Neutrophil (primary cell): ENCODE measurements at regions not wholly inside any gene's neighbourhood (a gene's known extent, or its start where the extent isn't known, plus 50 kb on each side); places are given as distances from the start of the nearest gene placed in this dataset.

Experiments used
- H3K27ac ChIP-seq: fragments of 200-600 bp; sonication (generic); 2 replicates; pipeline ENCODE4 v1.5.1; 2016; ENCODE audit warnings: mild to moderate bottlenecking, moderate library complexity
- H3K27me3 ChIP-seq: fragments of 200-600 bp; sonication (generic); 2 replicates; pipeline ENCODE4 v1.6.0; 2016; ENCODE audit warnings: mild to moderate bottlenecking
- H3K36me3 ChIP-seq: fragments of 200-600 bp; sonication (generic); 2 replicates; pipeline ENCODE4 v1.5.1; 2017
- H3K4me1 ChIP-seq, 2 experiments: fragments of 200-600 bp in 1 of 2; sonication (generic) in 1 of 2; 1 replicate in 1 of 2; 2 replicates in 1 of 2; pipeline versions ENCODE4 v1.5.1 to v1.6.1; 2013 to 2016; ENCODE audit warnings: low read depth in 1 of 2, low read length in 1 of 2, mild to moderate bottlenecking in 1 of 2, moderate library complexity in 1 of 2; ENCODE audit not compliant: control insufficient read depth in 1 of 2, insufficient read depth in 1 of 2
- H3K4me3 ChIP-seq, 2 experiments: fragments of 200-600 bp in 1 of 2; sonication (generic) in 1 of 2; 1 replicate in 1 of 2; 2 replicates in 1 of 2; pipeline ENCODE4 v1.5.1; 2013 to 2016; ENCODE audit warnings: low read depth in 1 of 2, low read length in 1 of 2, mild to moderate bottlenecking in 1 of 2, moderate library complexity in 1 of 2
- H3K9me3 ChIP-seq: fragments of 200-600 bp; sonication (generic); 2 replicates; pipeline ENCODE4 v1.5.1; 2016
- TF ChIP-seq, protein P1 (sequence below): fragments of 200-600 bp; sonication (generic); IDR thresholded peaks from 2 replicates; pipeline ENCODE4 v1.5.1; 2016; ENCODE audit warnings: antibody characterized with exemption

DNA sequence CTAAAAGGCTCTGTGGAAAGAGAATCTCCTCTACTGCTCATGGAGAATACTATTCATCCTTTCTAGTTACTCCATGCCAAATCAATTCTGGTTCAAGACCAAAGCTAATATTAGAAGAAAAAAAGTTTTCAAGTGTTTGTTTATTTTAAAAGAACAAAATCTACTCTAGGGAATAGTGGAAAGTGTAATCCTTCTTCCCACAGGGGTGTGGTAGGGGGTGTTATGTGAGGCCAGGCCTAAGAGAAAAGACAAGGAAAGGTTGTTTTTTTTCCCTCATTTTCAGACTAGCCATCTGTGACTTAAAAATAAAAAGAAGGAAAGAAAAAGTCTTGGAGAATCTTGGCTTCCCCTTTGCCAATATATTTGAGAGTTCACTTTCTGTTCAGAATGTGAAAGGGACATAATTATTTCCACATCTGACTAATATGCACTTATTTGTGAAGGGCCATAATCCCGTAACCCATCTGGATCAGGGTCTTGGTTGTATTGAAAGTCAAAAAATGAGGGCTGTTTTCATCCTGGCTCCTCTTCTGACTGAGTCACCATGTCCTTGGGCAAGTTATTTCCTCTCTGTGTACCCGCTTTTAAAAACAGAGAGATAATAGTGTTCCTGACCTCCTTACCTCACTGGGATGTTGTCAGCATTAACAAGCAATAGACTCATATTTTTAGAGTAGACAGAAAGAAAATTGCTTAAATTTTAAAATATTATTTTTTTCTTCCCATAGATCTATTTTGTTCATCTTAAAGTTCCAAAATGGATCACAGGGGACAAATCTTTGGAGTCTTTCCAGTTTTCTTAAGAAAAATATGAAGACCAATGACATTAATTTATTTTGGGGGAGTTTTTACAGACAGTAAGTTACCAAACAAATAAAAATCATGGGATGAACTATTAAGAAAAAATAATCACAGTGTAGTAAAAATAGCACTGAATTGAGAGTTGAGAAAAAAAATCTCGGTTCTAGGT, 233.7 kb downstream of the IBTK start:
- H3K4me1 ChIP-seq = no peaks in the 10 kb centered on the region
- no peak overlapping the region for H3K27ac ChIP-seq
- H3K9me3 ChIP-seq = no peaks in the 10 kb centered on the region
- H3K27me3 ChIP-seq = no peaks in the 10 kb centered on the region
- H3K4me3 ChIP-seq = no peak overlapping the region
- no peaks in the 10 kb centered on the region for H3K36me3 ChIP-seq
- TF ChIP-seq, protein P1, sequence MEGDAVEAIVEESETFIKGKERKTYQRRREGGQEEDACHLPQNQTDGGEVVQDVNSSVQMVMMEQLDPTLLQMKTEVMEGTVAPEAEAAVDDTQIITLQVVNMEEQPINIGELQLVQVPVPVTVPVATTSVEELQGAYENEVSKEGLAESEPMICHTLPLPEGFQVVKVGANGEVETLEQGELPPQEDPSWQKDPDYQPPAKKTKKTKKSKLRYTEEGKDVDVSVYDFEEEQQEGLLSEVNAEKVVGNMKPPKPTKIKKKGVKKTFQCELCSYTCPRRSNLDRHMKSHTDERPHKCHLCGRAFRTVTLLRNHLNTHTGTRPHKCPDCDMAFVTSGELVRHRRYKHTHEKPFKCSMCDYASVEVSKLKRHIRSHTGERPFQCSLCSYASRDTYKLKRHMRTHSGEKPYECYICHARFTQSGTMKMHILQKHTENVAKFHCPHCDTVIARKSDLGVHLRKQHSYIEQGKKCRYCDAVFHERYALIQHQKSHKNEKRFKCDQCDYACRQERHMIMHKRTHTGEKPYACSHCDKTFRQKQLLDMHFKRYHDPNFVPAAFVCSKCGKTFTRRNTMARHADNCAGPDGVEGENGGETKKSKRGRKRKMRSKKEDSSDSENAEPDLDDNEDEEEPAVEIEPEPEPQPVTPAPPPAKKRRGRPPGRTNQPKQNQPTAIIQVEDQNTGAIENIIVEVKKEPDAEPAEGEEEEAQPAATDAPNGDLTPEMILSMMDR = no peak

DNA sequence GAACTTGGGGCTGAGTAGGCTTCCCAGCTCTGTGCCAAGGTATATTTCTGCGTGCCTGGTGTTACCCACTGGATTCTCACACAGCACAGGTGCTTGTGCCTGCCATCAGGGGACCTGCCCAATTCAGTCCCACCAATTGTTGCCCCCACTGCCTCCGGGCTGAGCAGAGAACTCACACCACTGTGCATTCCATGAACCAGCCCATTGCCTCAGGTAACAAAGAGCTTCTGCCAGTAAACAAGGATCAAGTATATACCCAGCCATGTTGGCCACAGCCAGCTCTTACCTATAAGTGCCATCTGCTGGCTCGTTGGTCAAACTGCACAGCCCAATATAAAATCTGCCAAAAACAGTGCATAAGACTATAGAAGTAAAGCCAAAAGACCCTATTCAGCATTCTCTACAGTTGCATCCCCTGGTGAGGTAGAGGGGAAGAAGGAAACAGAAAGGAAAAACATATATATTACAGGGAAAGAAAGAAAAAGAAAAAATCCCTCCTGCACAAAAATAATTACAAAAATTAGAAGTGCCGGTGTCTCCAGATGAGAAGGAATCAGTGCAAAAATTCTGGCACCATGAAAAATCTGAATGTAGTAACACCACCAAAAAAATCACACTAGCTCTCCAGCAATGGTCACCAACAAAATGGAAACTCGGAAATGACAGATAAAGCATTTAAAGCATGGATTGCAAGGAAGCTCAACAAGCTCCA, 241.4 kb downstream of the IBTK start:
- TF ChIP-seq, protein P1 = no peak
- Histone ChIP-seq H3K27me3 (no peaks in the 10 kb centered on the region), H3K27ac (no peak overlapping the region), H3K4me1 (peaks cover 0 to 6% of the 10 kb centered on the region in 2 experiments), H3K36me3 (no peaks in the 10 kb centered on the region), H3K9me3 (no peaks in the 10 kb centered on the region), H3K4me3 (no peak overlapping the region)

DNA sequence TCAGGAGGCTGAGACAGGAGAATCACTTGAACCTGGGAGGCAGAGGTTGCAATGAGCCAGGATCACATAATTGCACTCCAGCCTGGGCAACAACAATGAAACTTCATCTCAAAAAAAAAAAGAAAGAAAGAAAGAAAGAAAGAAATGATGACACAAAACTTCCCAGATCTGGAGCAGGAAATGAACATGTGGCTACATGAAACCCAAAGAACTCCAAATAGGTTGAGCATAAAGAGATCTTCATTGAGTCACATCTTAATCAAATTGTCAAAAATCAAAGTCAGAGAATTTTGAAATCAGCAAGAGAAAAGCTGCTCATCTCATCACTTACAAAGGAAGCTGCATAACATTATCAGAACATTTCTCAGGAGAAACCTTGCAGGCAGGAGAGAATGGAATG, 247.0 kb downstream of the IBTK start:
- TF ChIP-seq, protein P1 = no peak
- no peak overlapping the region for H3K27ac ChIP-seq

DNA sequence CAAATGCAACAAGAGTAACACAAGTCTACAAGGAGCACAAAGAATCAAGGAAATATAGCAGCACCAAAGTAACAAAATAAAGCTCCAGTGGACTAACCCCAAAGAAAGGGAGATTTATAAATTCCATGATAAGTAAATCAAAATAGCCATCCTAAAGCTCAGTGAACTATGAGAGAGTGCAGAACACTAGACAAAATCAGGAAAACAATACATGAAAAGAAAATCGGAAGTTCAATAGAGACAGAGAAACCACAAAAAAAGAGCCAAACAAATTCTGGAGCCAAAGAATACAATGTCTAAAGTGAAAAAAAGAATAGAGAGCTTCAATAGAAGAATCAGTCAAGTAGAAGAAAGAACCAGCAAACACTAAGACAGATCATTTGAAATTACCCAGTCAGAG, 247.3 kb upstream of the TENT5A start:
- Histone ChIP-seq H3K36me3 (no peaks in the 10 kb centered on the region), H3K27me3 (no peaks in the 10 kb centered on the region), H3K27ac (no peak overlapping the region), H3K4me3 (no peak overlapping the region), H3K9me3 (no peaks in the 10 kb centered on the region), H3K4me1 (peaks cover 0 to 7% of the 10 kb centered on the region in 2 experiments)
- TF ChIP-seq, protein P1 = no peak

More for the DNA sequence above, 247.0 kb downstream of the IBTK start:
- Histone ChIP-seq H3K4me1 (peaks cover 0 to 12% of the 10 kb centered on the region in 2 experiments), H3K36me3 (no peaks in the 10 kb centered on the region), H3K27me3 (no peaks in the 10 kb centered on the region), H3K4me3 (no peak overlapping the region), H3K9me3 (no peaks in the 10 kb centered on the region)

DNA sequence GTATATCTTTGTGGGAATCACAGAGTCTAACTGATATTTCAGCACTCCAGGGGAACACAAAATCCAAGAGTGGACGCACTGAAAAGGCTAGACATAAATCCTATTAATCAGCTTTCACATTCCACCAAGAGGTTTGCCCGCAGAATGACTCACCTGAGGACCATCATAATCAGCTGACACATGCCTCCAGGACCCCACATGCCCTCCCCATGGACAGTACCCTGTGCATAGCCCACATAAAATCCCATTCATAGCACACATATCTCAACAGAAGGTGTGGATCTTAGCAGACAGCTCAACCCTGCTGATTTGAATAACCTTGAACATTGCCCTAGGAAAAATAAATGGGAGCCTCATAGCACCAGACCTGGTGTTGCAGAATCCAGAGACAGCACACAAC, 246.8 kb upstream of the TENT5A start:
- H3K27ac ChIP-seq = no peak overlapping the region
- peaks cover 0 to 6% of the 10 kb centered on the region in 2 experiments for H3K4me1 ChIP-seq
- H3K9me3 ChIP-seq = no peaks in the 10 kb centered on the region
- no peak overlapping the region for H3K4me3 ChIP-seq
- TF ChIP-seq, protein P1 = no peak
- H3K36me3 ChIP-seq = no peaks in the 10 kb centered on the region
- H3K27me3 ChIP-seq = no peaks in the 10 kb centered on the region
